ENCODE measurements at regions not wholly inside any gene's neighbourhood (a gene's known extent, or its start where the extent isn't known, plus 50 kb on each side); places are given as distances from the start of the nearest gene placed in this dataset.
"Not testable (repeated sequence)": the region's sequence is repeated elsewhere in the genome, so short reads cannot be mapped to it uniquely, and the experiment has no call there.

DNA sequence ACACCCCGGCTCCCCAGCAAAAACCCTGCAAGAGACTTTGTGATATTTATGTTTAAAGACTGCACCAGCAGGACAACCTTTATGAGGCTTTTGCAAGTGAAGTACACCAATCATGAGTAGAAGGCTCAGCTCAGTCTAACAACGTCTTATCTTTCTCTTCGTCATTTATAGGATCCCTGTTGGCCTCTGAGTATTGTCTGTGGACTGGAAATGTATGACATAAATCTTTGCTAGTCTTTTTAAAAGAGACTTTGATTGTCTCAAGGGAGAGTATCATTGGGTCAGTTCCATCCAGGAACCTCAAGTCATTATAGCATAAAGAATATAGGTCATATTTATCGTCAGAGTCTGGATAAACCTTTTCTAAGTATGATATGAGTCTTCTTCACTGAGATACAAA, 505.0 kb upstream of the SOX9 start:
- DNase-seq = no peak
- no peaks in the 10 kb centered on the region for H3K36me3 ChIP-seq

DNA sequence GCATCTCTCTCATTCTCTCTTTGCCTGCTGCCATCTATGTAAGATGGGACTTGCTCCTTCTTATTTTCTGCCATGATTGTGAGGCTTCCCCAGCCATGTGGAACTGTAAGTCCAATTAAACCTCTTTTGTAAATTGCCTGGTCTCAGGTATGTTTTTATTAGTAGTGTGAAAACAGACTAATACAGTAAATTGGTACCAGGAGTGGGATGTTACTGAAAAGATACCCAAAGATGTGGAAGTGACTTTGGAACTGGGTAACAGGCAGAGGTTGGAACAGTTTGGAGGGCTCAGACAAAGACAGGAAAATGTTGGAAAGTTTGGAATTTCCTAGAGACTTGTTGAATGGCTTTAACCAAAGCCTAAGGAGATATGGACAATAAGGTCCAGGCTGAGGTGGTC, 503.1 kb upstream of the SOX9 start:
- not testable (repeated sequence) for H3K36me3 ChIP-seq, H3K4me3 ChIP-seq, H3K4me1 ChIP-seq, DNase-seq, H3K27ac ChIP-seq, H3K27me3 ChIP-seq, H3K9me3 ChIP-seq

More for the DNA sequence above, 505.0 kb upstream of the SOX9 start:
- Histone ChIP-seq H3K9me3 (peaks cover 0 to 7% (median 0%) of the 10 kb centered on the region in 4 donors), H3K4me3 (no peak overlapping the region), H3K27me3 (no peaks in the 10 kb centered on the region), H3K4me1 (no peaks in the 10 kb centered on the region), H3K27ac (no peak overlapping the region)
- no peak for TF ChIP-seq POLR2A (IDR thresholded peaks at IDR 0.05)
- TF ChIP-seq, protein P1, sequence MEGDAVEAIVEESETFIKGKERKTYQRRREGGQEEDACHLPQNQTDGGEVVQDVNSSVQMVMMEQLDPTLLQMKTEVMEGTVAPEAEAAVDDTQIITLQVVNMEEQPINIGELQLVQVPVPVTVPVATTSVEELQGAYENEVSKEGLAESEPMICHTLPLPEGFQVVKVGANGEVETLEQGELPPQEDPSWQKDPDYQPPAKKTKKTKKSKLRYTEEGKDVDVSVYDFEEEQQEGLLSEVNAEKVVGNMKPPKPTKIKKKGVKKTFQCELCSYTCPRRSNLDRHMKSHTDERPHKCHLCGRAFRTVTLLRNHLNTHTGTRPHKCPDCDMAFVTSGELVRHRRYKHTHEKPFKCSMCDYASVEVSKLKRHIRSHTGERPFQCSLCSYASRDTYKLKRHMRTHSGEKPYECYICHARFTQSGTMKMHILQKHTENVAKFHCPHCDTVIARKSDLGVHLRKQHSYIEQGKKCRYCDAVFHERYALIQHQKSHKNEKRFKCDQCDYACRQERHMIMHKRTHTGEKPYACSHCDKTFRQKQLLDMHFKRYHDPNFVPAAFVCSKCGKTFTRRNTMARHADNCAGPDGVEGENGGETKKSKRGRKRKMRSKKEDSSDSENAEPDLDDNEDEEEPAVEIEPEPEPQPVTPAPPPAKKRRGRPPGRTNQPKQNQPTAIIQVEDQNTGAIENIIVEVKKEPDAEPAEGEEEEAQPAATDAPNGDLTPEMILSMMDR (IDR thresholded peaks at IDR 0.05) = no peak

DNA sequence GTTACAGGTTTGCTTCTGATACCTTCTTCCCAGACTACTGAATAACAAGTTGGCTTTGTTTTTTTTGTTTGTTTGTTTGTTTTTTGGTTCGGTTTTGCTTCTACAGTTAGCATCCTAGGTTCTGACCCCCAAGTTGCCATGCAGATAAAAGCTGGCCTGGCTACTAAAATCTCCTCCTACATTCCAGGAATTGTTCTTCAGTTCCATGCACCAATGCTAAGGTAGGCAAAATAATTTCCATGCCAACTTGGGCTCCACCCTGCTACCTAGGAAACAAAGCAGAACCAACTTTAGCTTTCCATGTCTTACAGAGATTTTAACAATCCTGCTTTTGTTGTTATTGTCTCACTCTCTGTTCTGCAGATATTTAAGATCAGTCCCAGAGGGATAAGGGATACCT, 495.5 kb upstream of the SOX9 start:
- Histone ChIP-seq H3K9me3 (no peaks in the 10 kb centered on the region), H3K27ac (no peak overlapping the region), H3K36me3 (no peaks in the 10 kb centered on the region), H3K4me3 (no peak overlapping the region), H3K4me1 (no peaks in the 10 kb centered on the region), H3K27me3 (no peaks in the 10 kb centered on the region)
- no peak for DNase-seq
- no peak for TF ChIP-seq POLR2A (IDR thresholded peaks at IDR 0.05)
- TF ChIP-seq, protein P1 (IDR thresholded peaks at IDR 0.05) = no peak

DNA sequence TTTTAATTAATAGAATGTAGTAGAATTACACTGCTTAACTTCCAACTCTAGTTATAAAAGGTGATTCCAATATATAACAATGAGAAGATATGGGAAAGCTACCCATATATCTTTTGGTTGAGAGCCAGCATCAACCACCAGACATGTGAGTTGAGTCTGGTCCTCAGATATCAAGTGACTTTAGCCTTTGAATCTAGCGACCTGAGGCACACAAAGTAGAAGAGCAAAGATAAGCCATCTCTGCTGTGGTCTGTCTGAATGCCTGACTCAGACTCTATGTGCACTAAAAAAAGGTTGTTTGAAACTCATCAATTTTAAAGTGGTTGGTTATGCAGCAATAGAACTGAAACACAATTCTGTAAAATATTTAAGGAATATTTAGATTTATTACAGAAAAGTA, 492.5 kb upstream of the SOX9 start:
- H3K27ac ChIP-seq = no peak overlapping the region
- TF ChIP-seq, protein P1 (IDR thresholded peaks at IDR 0.05) = no peak
- no peak for DNase-seq
- H3K9me3 ChIP-seq = no peaks in the 10 kb centered on the region
- H3K27me3 ChIP-seq = no peaks in the 10 kb centered on the region
- H3K4me1 ChIP-seq = peaks cover 0 to 4% (median 0%) of the 10 kb centered on the region in 4 donors
- no peak overlapping the region for H3K4me3 ChIP-seq
- H3K36me3 ChIP-seq = no peaks in the 10 kb centered on the region

DNA sequence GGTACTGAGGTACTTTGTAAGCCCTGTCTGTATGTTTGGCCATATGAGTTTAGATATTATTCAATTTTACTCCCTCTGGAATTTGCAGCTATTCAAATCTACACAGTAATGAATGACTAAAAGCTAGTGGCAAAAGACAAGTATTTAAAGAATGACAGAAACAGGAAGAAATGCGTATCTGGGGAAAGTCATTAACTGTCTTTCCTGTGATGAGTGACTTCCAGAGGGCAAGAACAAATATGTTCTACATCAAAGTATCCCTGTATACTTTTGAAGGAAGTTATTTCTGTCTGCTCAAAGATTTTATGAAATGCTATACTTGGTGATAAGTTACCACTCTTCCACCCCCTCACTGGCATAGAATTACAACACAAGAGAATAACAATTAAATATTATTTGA, 489.3 kb upstream of the SOX9 start:
- TF ChIP-seq POLR2A (IDR thresholded peaks at IDR 0.05) = no peak
- TF ChIP-seq, protein P1 (IDR thresholded peaks at IDR 0.05) = no peak

DNA sequence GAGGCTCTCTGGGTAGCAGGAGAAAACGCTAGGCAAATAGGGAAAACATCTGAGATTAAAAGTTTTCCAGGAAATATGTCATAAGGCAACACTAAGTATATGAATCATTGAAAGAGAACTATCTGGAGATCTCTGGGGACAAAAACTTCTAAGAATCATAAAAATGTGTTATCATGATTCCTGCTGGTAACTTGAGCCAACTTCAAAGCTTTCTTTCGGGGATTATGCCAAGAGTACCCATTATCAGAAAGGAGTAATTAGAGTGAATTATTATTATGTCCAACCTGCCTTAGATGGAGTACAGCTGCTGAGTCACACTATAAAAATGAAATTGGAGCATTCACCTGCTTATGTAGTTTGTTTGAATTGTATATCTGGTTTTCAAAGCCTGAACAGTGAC, 488.5 kb upstream of the SOX9 start:
- H3K27me3 ChIP-seq = no peaks in the 10 kb centered on the region
- H3K4me1 ChIP-seq = peaks cover 0 to 4% (median 0%) of the 10 kb centered on the region in 4 donors
- no peaks in the 10 kb centered on the region for H3K9me3 ChIP-seq
- DNase-seq = no peak
- peak overlapping the region in 1 of 4 donors; percentile 48 for H3K27ac ChIP-seq
- no peaks in the 10 kb centered on the region for H3K36me3 ChIP-seq
- H3K4me3 ChIP-seq = no peak overlapping the region
- TF ChIP-seq, protein P1 (IDR thresholded peaks at IDR 0.05) = no peak
- TF ChIP-seq POLR2A (IDR thresholded peaks at IDR 0.05) = no peak

More for the DNA sequence above, 489.3 kb upstream of the SOX9 start:
- Histone ChIP-seq H3K27me3 (no peaks in the 10 kb centered on the region), H3K36me3 (no peaks in the 10 kb centered on the region), H3K9me3 (no peaks in the 10 kb centered on the region), H3K27ac (no peak overlapping the region), H3K4me1 (peaks cover 0 to 4% (median 0%) of the 10 kb centered on the region in 4 donors), H3K4me3 (no peak overlapping the region)
- DNase-seq = no peak

Measured in Peyer's patch (tissue), 4 donors.